ENCODE measurements at regions not wholly inside any gene's neighbourhood (a gene's known extent, or its start where the extent isn't known, plus 50 kb on each side); places are given as distances from the start of the nearest gene placed in this dataset.

GRCh38 chr4:123876143-123876542 lies 479.5 kb downstream of the SPRY1 start:
- Histone ChIP-seq H3K9me2 (replicated peaks; ENCODE audit: control insufficient read depth, low read length) (no peaks in the 10 kb centered on the region), H3K4me1 (ENCODE audit: control insufficient read depth, low read length) (no peaks in the 10 kb centered on the region), H3K4me2 (ENCODE audit: low read length) (no peak overlapping the region), H3K36me3 (ENCODE audit: control insufficient read depth, low read length) (no peaks in the 10 kb centered on the region), H3K4me3 (ENCODE audit: low read length) (no peak overlapping the region), H3F3A (ENCODE audit: control insufficient read depth, insufficient read depth) (no peaks in the 10 kb centered on the region), H3K79me2 (ENCODE audit: control insufficient read depth, low read length) (no peaks in the 10 kb centered on the region), H3K27ac (ENCODE audit: low read depth, low read length) (no peak overlapping the region), H4K20me1 (ENCODE audit: control insufficient read depth, insufficient read depth, low read depth, low read length) (no peaks in the 10 kb centered on the region), H3K27me3 (ENCODE audit: control insufficient read depth, low read length) (no peaks in the 10 kb centered on the region), H3K9me3 (ENCODE audit: control insufficient read depth, insufficient read depth, low read length) (no peaks in the 10 kb centered on the region)
- no peak for TF ChIP-seq EZH2phosphoT487 (IDR thresholded peaks at IDR 0.05; ENCODE audit: borderline replicate concordance, low read length)
- TF ChIP-seq, protein P1, sequence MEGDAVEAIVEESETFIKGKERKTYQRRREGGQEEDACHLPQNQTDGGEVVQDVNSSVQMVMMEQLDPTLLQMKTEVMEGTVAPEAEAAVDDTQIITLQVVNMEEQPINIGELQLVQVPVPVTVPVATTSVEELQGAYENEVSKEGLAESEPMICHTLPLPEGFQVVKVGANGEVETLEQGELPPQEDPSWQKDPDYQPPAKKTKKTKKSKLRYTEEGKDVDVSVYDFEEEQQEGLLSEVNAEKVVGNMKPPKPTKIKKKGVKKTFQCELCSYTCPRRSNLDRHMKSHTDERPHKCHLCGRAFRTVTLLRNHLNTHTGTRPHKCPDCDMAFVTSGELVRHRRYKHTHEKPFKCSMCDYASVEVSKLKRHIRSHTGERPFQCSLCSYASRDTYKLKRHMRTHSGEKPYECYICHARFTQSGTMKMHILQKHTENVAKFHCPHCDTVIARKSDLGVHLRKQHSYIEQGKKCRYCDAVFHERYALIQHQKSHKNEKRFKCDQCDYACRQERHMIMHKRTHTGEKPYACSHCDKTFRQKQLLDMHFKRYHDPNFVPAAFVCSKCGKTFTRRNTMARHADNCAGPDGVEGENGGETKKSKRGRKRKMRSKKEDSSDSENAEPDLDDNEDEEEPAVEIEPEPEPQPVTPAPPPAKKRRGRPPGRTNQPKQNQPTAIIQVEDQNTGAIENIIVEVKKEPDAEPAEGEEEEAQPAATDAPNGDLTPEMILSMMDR (IDR thresholded peaks at IDR 0.05; ENCODE audit: low read depth, low read length, poor library complexity, severe bottlenecking) = no peak

GRCh38 chr4:123876671-123877101 lies 480.1 kb downstream of the SPRY1 start:
- Histone ChIP-seq H3K9me3 (ENCODE audit: control insufficient read depth, insufficient read depth, low read length) (no peaks in the 10 kb centered on the region), H3K9me2 (replicated peaks; ENCODE audit: control insufficient read depth, low read length) (no peaks in the 10 kb centered on the region), H3K36me3 (ENCODE audit: control insufficient read depth, low read length) (no peaks in the 10 kb centered on the region), H3K4me2 (ENCODE audit: low read length) (no peak overlapping the region), H3K27me3 (ENCODE audit: control insufficient read depth, low read length) (no peaks in the 10 kb centered on the region), H3K27ac (ENCODE audit: low read depth, low read length) (no peak overlapping the region), H4K20me1 (ENCODE audit: control insufficient read depth, insufficient read depth, low read depth, low read length) (no peaks in the 10 kb centered on the region), H3K4me1 (ENCODE audit: control insufficient read depth, low read length) (no peaks in the 10 kb centered on the region), H3F3A (ENCODE audit: control insufficient read depth, insufficient read depth) (no peaks in the 10 kb centered on the region), H3K4me3 (ENCODE audit: low read length) (no peak overlapping the region), H3K79me2 (ENCODE audit: control insufficient read depth, low read length) (no peaks in the 10 kb centered on the region)
- no peak for TF ChIP-seq EZH2phosphoT487 (IDR thresholded peaks at IDR 0.05; ENCODE audit: borderline replicate concordance, low read length)
- TF ChIP-seq, protein P1 (IDR thresholded peaks at IDR 0.05; ENCODE audit: low read depth, low read length, poor library complexity, severe bottlenecking) = no peak

- H4K20me1 ChIP-seq (ENCODE audit: control insufficient read depth, insufficient read depth, low read depth, low read length) = no peaks in the 10 kb centered on the region
- H3K27ac ChIP-seq (ENCODE audit: low read depth, low read length) = no peak overlapping the region
- no peaks in the 10 kb centered on the region for H3K36me3 ChIP-seq (ENCODE audit: control insufficient read depth, low read length)
- no peak overlapping the region for H3K4me3 ChIP-seq (ENCODE audit: low read length)
- TF ChIP-seq EZH2phosphoT487 (IDR thresholded peaks at IDR 0.05; ENCODE audit: borderline replicate concordance, low read length) = no peak
- TF ChIP-seq, protein P1 (IDR thresholded peaks at IDR 0.05; ENCODE audit: low read depth, low read length, poor library complexity, severe bottlenecking) = no peak
- H3K9me2 ChIP-seq (replicated peaks; ENCODE audit: control insufficient read depth, low read length) = no peaks in the 10 kb centered on the region
- no peaks in the 10 kb centered on the region for H3K79me2 ChIP-seq (ENCODE audit: control insufficient read depth, low read length)
- H3K4me2 ChIP-seq (ENCODE audit: low read length) = no peak overlapping the region
- no peaks in the 10 kb centered on the region for H3K4me1 ChIP-seq (ENCODE audit: control insufficient read depth, low read length)
- no peaks in the 10 kb centered on the region for H3F3A ChIP-seq (ENCODE audit: control insufficient read depth, insufficient read depth)
- no peaks in the 10 kb centered on the region for H3K27me3 ChIP-seq (ENCODE audit: control insufficient read depth, low read length)
- H3K9me3 ChIP-seq (ENCODE audit: control insufficient read depth, insufficient read depth, low read length) = no peaks in the 10 kb centered on the region
Measured at GRCh38 chr4:123877551-123877950, 481.0 kb downstream of the SPRY1 start.

DNA sequence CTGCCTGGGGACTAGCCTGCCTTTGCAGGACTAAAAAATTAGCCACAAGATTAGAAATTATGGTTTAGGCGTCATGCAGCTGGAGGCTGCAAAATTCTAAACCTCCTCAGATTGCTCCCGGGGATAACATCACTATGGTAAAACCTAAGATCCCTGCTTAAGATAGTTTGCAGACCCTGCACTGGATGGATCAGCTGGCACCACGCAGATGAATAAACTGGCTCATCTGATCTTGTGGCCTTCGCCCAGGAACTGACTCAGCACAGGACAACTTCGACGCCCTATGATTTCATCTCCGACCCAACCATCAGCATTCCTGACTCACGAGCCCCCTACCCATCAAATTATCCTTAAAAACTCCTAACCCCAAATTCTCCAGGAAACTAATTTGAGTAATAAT lies 482.4 kb downstream of the SPRY1 start:
- no peaks in the 10 kb centered on the region for H3F3A ChIP-seq (ENCODE audit: control insufficient read depth, insufficient read depth)
- H3K4me3 ChIP-seq (ENCODE audit: low read length) = no peak overlapping the region
- no peak overlapping the region for H3K4me2 ChIP-seq (ENCODE audit: low read length)
- no peak overlapping the region for H3K27ac ChIP-seq (ENCODE audit: low read depth, low read length)
- H3K79me2 ChIP-seq (ENCODE audit: control insufficient read depth, low read length) = no peaks in the 10 kb centered on the region
- no peaks in the 10 kb centered on the region for H3K4me1 ChIP-seq (ENCODE audit: control insufficient read depth, low read length)
- H3K9me3 ChIP-seq (ENCODE audit: control insufficient read depth, insufficient read depth, low read length) = no peaks in the 10 kb centered on the region
- no peaks in the 10 kb centered on the region for H3K9me2 ChIP-seq (replicated peaks; ENCODE audit: control insufficient read depth, low read length)
- H4K20me1 ChIP-seq (ENCODE audit: control insufficient read depth, insufficient read depth, low read depth, low read length) = no peaks in the 10 kb centered on the region
- no peaks in the 10 kb centered on the region for H3K27me3 ChIP-seq (ENCODE audit: control insufficient read depth, low read length)
- H3K36me3 ChIP-seq (ENCODE audit: control insufficient read depth, low read length) = no peaks in the 10 kb centered on the region
- TF ChIP-seq EZH2phosphoT487 (IDR thresholded peaks at IDR 0.05; ENCODE audit: borderline replicate concordance, low read length) = no peak
- TF ChIP-seq, protein P1 (IDR thresholded peaks at IDR 0.05; ENCODE audit: low read depth, low read length, poor library complexity, severe bottlenecking) = no peak

All from DOHH2 (cell line).